CD4-positive, alpha-beta T cell treated with Interleukin-10 for 1 hour (primary cell): ENCODE measurements at regions not wholly inside any gene's neighbourhood (a gene's known extent, or its start where the extent isn't known, plus 50 kb on each side); places are given as distances from the start of the nearest gene placed in this dataset.
"Not testable (repeated sequence)": the region's sequence is repeated elsewhere in the genome, so short reads cannot be mapped to it uniquely, and the experiment has no call there.

Source experiments
- DNase-seq: peaks from one replicate; pipeline ENCODE4 v3.0.0-alpha.2; 2020

- DNase-seq = no peak
Observed at GRCh38 chr14:77985211-77985615, 185.0 kb upstream of the NRXN3 start.

- DNase-seq = no peak
Observed at GRCh38 chr14:77986773-77987172, 183.4 kb upstream of the NRXN3 start.

- no peak for DNase-seq
Observed at GRCh38 chr14:77988096-77988870, 181.9 kb upstream of the NRXN3 start.

- DNase-seq = no peak
Observed at GRCh38 chr14:77988970-77989369, 181.2 kb upstream of the NRXN3 start.

- no peak for DNase-seq
Observed at GRCh38 chr14:77989441-77989991, 180.7 kb upstream of the NRXN3 start.

- no peak for DNase-seq
Observed at GRCh38 chr14:77990337-77990736, 179.8 kb upstream of the NRXN3 start.

- no peak for DNase-seq
Observed at GRCh38 chr14:77991128-77991772, 178.9 kb upstream of the NRXN3 start.

- DNase-seq = no peak
Observed at GRCh38 chr14:78005325-78005724, 164.8 kb upstream of the NRXN3 start.

- DNase-seq = no peak
Observed at GRCh38 chr14:78007160-78007559, 163.0 kb upstream of the NRXN3 start.

GRCh38 chr14:78010688-78011087 is 159.5 kb upstream of the NRXN3 start:
- no peak for DNase-seq

GRCh38 chr14:78013911-78014310 is 156.3 kb upstream of the NRXN3 start:
- not testable (repeated sequence) for DNase-seq

- DNase-seq = no peak
Observed at GRCh38 chr14:78016532-78016931, 153.6 kb upstream of the NRXN3 start.

- DNase-seq = no peak
Observed at GRCh38 chr14:78018283-78018682, 151.9 kb upstream of the NRXN3 start.

- peak; percentile 19 for DNase-seq
Observed at GRCh38 chr14:78022059-78022458, 148.1 kb upstream of the NRXN3 start.

GRCh38 chr14:78023112-78023511 is 147.1 kb upstream of the NRXN3 start:
- no peak for DNase-seq

GRCh38 chr14:78028471-78028870 is 141.7 kb upstream of the NRXN3 start:
- DNase-seq = no peak

- DNase-seq = no peak
Observed at GRCh38 chr14:78029601-78030372, 140.4 kb upstream of the NRXN3 start.

GRCh38 chr14:78043349-78043748 is 126.8 kb upstream of the NRXN3 start:
- no peak for DNase-seq

GRCh38 chr14:78048120-78048519 is 122.1 kb upstream of the NRXN3 start:
- no peak for DNase-seq

GRCh38 chr14:78056890-78057289 is 113.3 kb upstream of the NRXN3 start:
- not testable (repeated sequence) for DNase-seq

- DNase-seq = no peak
Observed at GRCh38 chr14:78070344-78070743, 99.8 kb upstream of the NRXN3 start.

GRCh38 chr14:78071016-78071549 is 99.1 kb upstream of the NRXN3 start:
- no peak for DNase-seq

- no peak for DNase-seq
Observed at GRCh38 chr14:78073028-78073427, 97.1 kb upstream of the NRXN3 start.
